Right ventricle myocardium superior (tissue), 1 donor: ENCODE measurements at regions not wholly inside any gene's neighbourhood (a gene's known extent, or its start where the extent isn't known, plus 50 kb on each side); places are given as distances from the start of the nearest gene placed in this dataset.

Experiments used
- ATAC-seq: fragments of 200-7000 bp; cut with Tn5 transposase; one replicate; pipeline ENCODE4 v1.9.1; 2020; ENCODE audit warnings: mild to moderate bottlenecking; ENCODE audit not compliant: poor library complexity
- DNase-seq: peaks from one replicate; pipeline ENCODE4 v3.0.0-alpha.2; 2020
- intact Hi-C: fragments of 100-400 bp; cut with DNase I; formaldehyde crosslinking; loops from one replicate; pipeline ENCODE4 v1.11.2; 2022
- donor health status: DM: no; HTN: yes; CAD: no; lungs with severe emphysema.

GRCh38 chr4:186878203-186878776, 154.6 kb upstream of the FAT1 start:
- intact Hi-C loops: no loop called here
- DNase-seq (no peak), ATAC-seq (no peak)

GRCh38 chr4:186881521-186882220, 158.0 kb upstream of the FAT1 start:
- ATAC-seq (no peak), DNase-seq (no peak)

GRCh38 chr4:186882293-186882692, 158.6 kb upstream of the FAT1 start:
- intact Hi-C loops: no loop called here
- no peak for ATAC-seq
- DNase-seq: no peak

More at GRCh38 chr4:186881521-186882220, 158.0 kb upstream of the FAT1 start:
- intact Hi-C loops: no loop called here

GRCh38 chr4:186885289-186885688, 161.6 kb upstream of the FAT1 start:
- intact Hi-C loops: no loop called here
- DNase-seq (no peak), ATAC-seq (no peak)

GRCh38 chr4:186886759-186887158, 163.1 kb upstream of the FAT1 start:
- ATAC-seq (no peak), DNase-seq (no peak)
- intact Hi-C loops: no loop called here

GRCh38 chr4:186887291-186887700, 163.6 kb upstream of the FAT1 start:
- intact Hi-C loops: no loop called here
- no peak for DNase-seq
- no peak for ATAC-seq

GRCh38 chr4:186887752-186888151, 164.1 kb upstream of the FAT1 start:
- DNase-seq: no peak
- no peak for ATAC-seq
- intact Hi-C loops: no loop called here

- DNase-seq (no peak), ATAC-seq (no peak)
- intact Hi-C loops: no loop called here
Observed at GRCh38 chr4:186889876-186890643, 166.4 kb upstream of the FAT1 start.

GRCh38 chr4:186891859-186892486, 168.3 kb upstream of the FAT1 start:
- ATAC-seq: no peak
- DNase-seq: no peak
- intact Hi-C loops: no loop called here

- DNase-seq (no peak), ATAC-seq (no peak)
- intact Hi-C loops: no loop called here
Observed at GRCh38 chr4:186898367-186898766, 174.7 kb upstream of the FAT1 start.

- DNase-seq: no peak
- ATAC-seq: no peak
- intact Hi-C loops: no loop called here
Observed at GRCh38 chr4:186900232-186900900, 176.7 kb upstream of the FAT1 start.

GRCh38 chr4:186900984-186901383, 177.3 kb upstream of the FAT1 start:
- no peak for ATAC-seq
- no peak for DNase-seq
- intact Hi-C loops: no loop called here

GRCh38 chr4:186901850-186902249, 178.2 kb upstream of the FAT1 start:
- intact Hi-C loops: no loop called here
- ATAC-seq (no peak), DNase-seq (no peak)

- no peak for DNase-seq
- ATAC-seq: no peak
- intact Hi-C loops: no loop called here
Observed at GRCh38 chr4:186902361-186902760, 178.7 kb upstream of the FAT1 start.

GRCh38 chr4:186904101-186904500, 180.4 kb upstream of the FAT1 start:
- peak; percentile 46 for ATAC-seq
- intact Hi-C loops: no loop called here

GRCh38 chr4:186906722-186907121, 183.1 kb upstream of the FAT1 start:
- ATAC-seq (no peak), DNase-seq (no peak)
- intact Hi-C loops: no loop called here

More at GRCh38 chr4:186904101-186904500, 180.4 kb upstream of the FAT1 start:
- DNase-seq: no peak

GRCh38 chr4:186910385-186910784, 186.7 kb upstream of the FAT1 start:
- intact Hi-C loops: no loop called here
- ATAC-seq (no peak), DNase-seq (no peak)

GRCh38 chr4:186912606-186913005, 188.9 kb upstream of the FAT1 start:
- intact Hi-C loops: no loop called here
- DNase-seq (no peak), ATAC-seq (no peak)

GRCh38 chr4:186915816-186916215, 192.2 kb upstream of the FAT1 start:
- DNase-seq: no peak
- ATAC-seq: no peak
- intact Hi-C loops: no loop called here
